ENCODE measurements at regions not wholly inside any gene's neighbourhood (a gene's known extent, or its start where the extent isn't known, plus 50 kb on each side); places are given as distances from the start of the nearest gene placed in this dataset.

GRCh38 chr1:232247669-232248068, 382.3 kb downstream of the SIPA1L2 start:
- TF ChIP-seq CTCF (IDR thresholded peaks at IDR 0.05) (no peak), POLR2AphosphoS5 (IDR thresholded peaks at IDR 0.05; ENCODE audit: low read depth, low read length) (no peak)
